Right atrium auricular region (tissue), 2 donors: ENCODE measurements at regions not wholly inside any gene's neighbourhood (a gene's known extent, or its start where the extent isn't known, plus 50 kb on each side); places are given as distances from the start of the nearest gene placed in this dataset.

Source experiments
- DNase-seq: peaks from one replicate; pipeline ENCODE4 v3.0.0-alpha.2; 2019; ENCODE audit warnings: low spot score
- H3K27ac ChIP-seq, 2 donors: fragments of 200-600 bp; sonication (generic); 1 replicate in 1 of 2; 2 replicates in 1 of 2; pipeline ENCODE4 v1.5.1; 2016 to 2019
- H3K27me3 ChIP-seq, 2 donors: fragments of 200-600 bp; sonication (generic); one replicate each; pipeline versions ENCODE4 v1.5.1 to v1.6.0; 2017 to 2019
- H3K36me3 ChIP-seq: fragments of 200-600 bp; sonication (generic); one replicate; pipeline ENCODE4 v1.5.1; 2016
- H3K4me1 ChIP-seq, 2 donors: fragments of 200-600 bp; sonication (generic); one replicate each; pipeline versions ENCODE4 v1.5.1 to v1.6.0; 2017 to 2019
- H3K4me3 ChIP-seq, 2 donors: fragments of 200-600 bp; sonication (generic); 1 replicate in 1 of 2; 2 replicates in 1 of 2; pipeline ENCODE4 v1.5.1; 2017 to 2019; ENCODE audit warnings: mild to moderate bottlenecking in 1 of 2, moderate library complexity in 1 of 2
- H3K9me3 ChIP-seq, 2 donors: fragments of 200-600 bp; sonication (generic); one replicate each; pipeline ENCODE4 v1.5.1; 2019
- TF ChIP-seq, protein P1 (sequence below), 2 donors: fragments of 200-600 bp; sonication (generic); IDR thresholded peaks; one replicate each; pipeline ENCODE4 v1.5.1; 2019; ENCODE audit warnings: antibody characterized with exemption in 2 of 2

GRCh38 chr3:192033246-192033645 lies 572.3 kb downstream of the PYDC2 start:
- no peaks in the 10 kb centered on the region for H3K9me3 ChIP-seq
- no peak overlapping the region for H3K4me3 ChIP-seq
- TF ChIP-seq, protein P1, sequence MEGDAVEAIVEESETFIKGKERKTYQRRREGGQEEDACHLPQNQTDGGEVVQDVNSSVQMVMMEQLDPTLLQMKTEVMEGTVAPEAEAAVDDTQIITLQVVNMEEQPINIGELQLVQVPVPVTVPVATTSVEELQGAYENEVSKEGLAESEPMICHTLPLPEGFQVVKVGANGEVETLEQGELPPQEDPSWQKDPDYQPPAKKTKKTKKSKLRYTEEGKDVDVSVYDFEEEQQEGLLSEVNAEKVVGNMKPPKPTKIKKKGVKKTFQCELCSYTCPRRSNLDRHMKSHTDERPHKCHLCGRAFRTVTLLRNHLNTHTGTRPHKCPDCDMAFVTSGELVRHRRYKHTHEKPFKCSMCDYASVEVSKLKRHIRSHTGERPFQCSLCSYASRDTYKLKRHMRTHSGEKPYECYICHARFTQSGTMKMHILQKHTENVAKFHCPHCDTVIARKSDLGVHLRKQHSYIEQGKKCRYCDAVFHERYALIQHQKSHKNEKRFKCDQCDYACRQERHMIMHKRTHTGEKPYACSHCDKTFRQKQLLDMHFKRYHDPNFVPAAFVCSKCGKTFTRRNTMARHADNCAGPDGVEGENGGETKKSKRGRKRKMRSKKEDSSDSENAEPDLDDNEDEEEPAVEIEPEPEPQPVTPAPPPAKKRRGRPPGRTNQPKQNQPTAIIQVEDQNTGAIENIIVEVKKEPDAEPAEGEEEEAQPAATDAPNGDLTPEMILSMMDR (IDR thresholded peaks at IDR 0.05), result no peak
- no peak overlapping the region for H3K27ac ChIP-seq
- no peak for DNase-seq
- no peaks in the 10 kb centered on the region for H3K36me3 ChIP-seq
- H3K4me1 ChIP-seq, result no peaks in the 10 kb centered on the region
- H3K27me3 ChIP-seq, result no peaks in the 10 kb centered on the region

DNA sequence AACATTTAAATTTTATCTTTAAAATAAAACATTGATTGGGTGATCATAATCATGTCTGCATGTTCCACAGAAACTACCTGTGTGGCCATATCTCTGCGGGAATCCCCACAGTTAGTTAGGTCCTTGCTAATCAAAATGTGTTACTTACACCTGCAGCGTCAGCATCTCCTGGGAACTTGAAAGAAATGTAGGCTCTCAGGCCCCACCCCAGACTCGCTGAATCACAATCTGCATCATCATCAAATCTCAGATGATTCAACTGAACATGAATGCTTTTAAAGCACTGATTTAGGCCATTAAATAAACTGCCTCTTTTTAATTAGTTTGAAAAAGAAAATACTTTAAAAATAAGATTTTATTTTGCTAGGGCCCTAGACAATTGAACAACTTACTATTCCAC lies 577.8 kb downstream of the PYDC2 start:
- H3K27ac ChIP-seq, result no peak overlapping the region
- no peak for DNase-seq
- H3K4me1 ChIP-seq, result no peaks in the 10 kb centered on the region
- no peaks in the 10 kb centered on the region for H3K36me3 ChIP-seq
- TF ChIP-seq, protein P1 (IDR thresholded peaks at IDR 0.05), result no peak
- no peak overlapping the region for H3K4me3 ChIP-seq
- no peaks in the 10 kb centered on the region for H3K9me3 ChIP-seq
- no peaks in the 10 kb centered on the region for H3K27me3 ChIP-seq

- Histone ChIP-seq H3K27me3 (no peaks in the 10 kb centered on the region), H3K27ac (no peak overlapping the region), H3K9me3 (no peaks in the 10 kb centered on the region), H3K36me3 (no peaks in the 10 kb centered on the region), H3K4me1 (no peaks in the 10 kb centered on the region), H3K4me3 (no peak overlapping the region)
- TF ChIP-seq, protein P1 (IDR thresholded peaks at IDR 0.05), result no peak
- DNase-seq, result no peak
Observed at GRCh38 chr3:192039593-192039992, 578.6 kb downstream of the PYDC2 start.

GRCh38 chr3:192040282-192041043 lies 579.5 kb downstream of the PYDC2 start:
- H3K36me3 ChIP-seq, result no peaks in the 10 kb centered on the region
- no peak overlapping the region for H3K27ac ChIP-seq
- no peaks in the 10 kb centered on the region for H3K4me1 ChIP-seq
- H3K9me3 ChIP-seq, result no peaks in the 10 kb centered on the region
- TF ChIP-seq, protein P1 (IDR thresholded peaks at IDR 0.05), result no peak
- no peak overlapping the region for H3K4me3 ChIP-seq
- no peaks in the 10 kb centered on the region for H3K27me3 ChIP-seq
- no peak for DNase-seq

- Histone ChIP-seq H3K36me3 (no peaks in the 10 kb centered on the region), H3K9me3 (no peaks in the 10 kb centered on the region), H3K4me1 (no peaks in the 10 kb centered on the region), H3K27ac (no peak overlapping the region), H3K4me3 (no peak overlapping the region), H3K27me3 (no peaks in the 10 kb centered on the region)
- TF ChIP-seq, protein P1 (IDR thresholded peaks at IDR 0.05), result no peak
- no peak for DNase-seq
Observed at GRCh38 chr3:192042116-192042515, 581.2 kb downstream of the PYDC2 start.

DNA sequence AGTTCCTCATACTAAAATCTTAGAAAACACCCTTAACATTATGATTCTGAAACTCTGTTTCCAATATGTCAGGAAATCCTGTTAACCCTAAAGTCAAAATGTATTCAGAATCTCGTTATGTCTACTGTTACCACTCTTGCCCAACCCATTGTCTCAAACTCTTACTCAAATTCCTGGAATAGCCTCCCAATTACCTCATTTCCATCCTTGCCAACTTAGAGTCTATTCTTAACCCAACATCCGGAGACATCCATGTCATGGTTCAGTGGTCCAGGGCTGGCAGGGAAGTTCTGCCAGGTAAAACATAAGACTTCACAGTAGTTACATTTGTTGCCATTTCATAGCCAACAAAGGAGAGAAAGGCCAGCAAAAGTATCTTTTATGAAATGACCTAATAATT lies 593.9 kb downstream of the PYDC2 start:
- TF ChIP-seq, protein P1 (IDR thresholded peaks at IDR 0.05), result no peak
- Histone ChIP-seq H3K4me3 (no peak overlapping the region), H3K9me3 (no peaks in the 10 kb centered on the region), H3K36me3 (no peaks in the 10 kb centered on the region), H3K4me1 (no peaks in the 10 kb centered on the region), H3K27ac (no peak overlapping the region), H3K27me3 (no peaks in the 10 kb centered on the region)
- no peak for DNase-seq
